ENCODE measurements at regions not wholly inside any gene's neighbourhood (a gene's known extent, or its start where the extent isn't known, plus 50 kb on each side); places are given as distances from the start of the nearest gene placed in this dataset.

GRCh38 chr5:117135851-117136250 is 561.2 kb upstream of the SEMA6A start:
- H3K9ac ChIP-seq (ENCODE audit: low read length) = no peak overlapping the region
- H3K4me2 ChIP-seq (ENCODE audit: low read length) = no peak overlapping the region
- no peaks in the 10 kb centered on the region for H3K36me3 ChIP-seq (ENCODE audit: insufficient read depth, low read length)
- H3K4me3 ChIP-seq (ENCODE audit: low read length) = no peak overlapping the region
- H3K27ac ChIP-seq (ENCODE audit: low read length) = no peak overlapping the region
- no peaks in the 10 kb centered on the region for H3K79me2 ChIP-seq (replicated peaks; ENCODE audit: insufficient read depth, low read length)
- no peaks in the 10 kb centered on the region for H3F3A ChIP-seq (ENCODE audit: insufficient read depth, low read length, poor library complexity, severe bottlenecking)
- H3K27me3 ChIP-seq (ENCODE audit: insufficient read depth, low read depth, low read length) = no peaks in the 10 kb centered on the region
- no peak overlapping the region for H2AFZ ChIP-seq (ENCODE audit: low read depth, low read length)
- H4K20me1 ChIP-seq (ENCODE audit: insufficient read depth) = no peaks in the 10 kb centered on the region
- no peaks in the 10 kb centered on the region for H3K9me2 ChIP-seq (ENCODE audit: insufficient read depth, low read length)
- TF ChIP-seq TAF1 (IDR thresholded peaks at IDR 0.05; ENCODE audit: low read depth) (no peak), EP300 (conservative IDR thresholded peaks at IDR 0.05; ENCODE audit: poor library complexity, severe bottlenecking) (no peak), SMC3 (conservative IDR thresholded peaks at IDR 0.05; ENCODE audit: poor library complexity) (no peak), POLR2AphosphoS5 (IDR thresholded peaks at IDR 0.05) (no peak), RAD21 (conservative IDR thresholded peaks at IDR 0.05) (no peak), MXI1 (conservative IDR thresholded peaks at IDR 0.05; ENCODE audit: poor library complexity, severe bottlenecking) (no peak), CTCF (IDR thresholded peaks at IDR 0.05; ENCODE audit: poor library complexity, severe bottlenecking) (no peak), EZH2 (IDR thresholded peaks at IDR 0.05; ENCODE audit: borderline replicate concordance, insufficient read depth, low read length, poor library complexity, severe bottlenecking) (no peak)
- TF ChIP-seq, protein P1, sequence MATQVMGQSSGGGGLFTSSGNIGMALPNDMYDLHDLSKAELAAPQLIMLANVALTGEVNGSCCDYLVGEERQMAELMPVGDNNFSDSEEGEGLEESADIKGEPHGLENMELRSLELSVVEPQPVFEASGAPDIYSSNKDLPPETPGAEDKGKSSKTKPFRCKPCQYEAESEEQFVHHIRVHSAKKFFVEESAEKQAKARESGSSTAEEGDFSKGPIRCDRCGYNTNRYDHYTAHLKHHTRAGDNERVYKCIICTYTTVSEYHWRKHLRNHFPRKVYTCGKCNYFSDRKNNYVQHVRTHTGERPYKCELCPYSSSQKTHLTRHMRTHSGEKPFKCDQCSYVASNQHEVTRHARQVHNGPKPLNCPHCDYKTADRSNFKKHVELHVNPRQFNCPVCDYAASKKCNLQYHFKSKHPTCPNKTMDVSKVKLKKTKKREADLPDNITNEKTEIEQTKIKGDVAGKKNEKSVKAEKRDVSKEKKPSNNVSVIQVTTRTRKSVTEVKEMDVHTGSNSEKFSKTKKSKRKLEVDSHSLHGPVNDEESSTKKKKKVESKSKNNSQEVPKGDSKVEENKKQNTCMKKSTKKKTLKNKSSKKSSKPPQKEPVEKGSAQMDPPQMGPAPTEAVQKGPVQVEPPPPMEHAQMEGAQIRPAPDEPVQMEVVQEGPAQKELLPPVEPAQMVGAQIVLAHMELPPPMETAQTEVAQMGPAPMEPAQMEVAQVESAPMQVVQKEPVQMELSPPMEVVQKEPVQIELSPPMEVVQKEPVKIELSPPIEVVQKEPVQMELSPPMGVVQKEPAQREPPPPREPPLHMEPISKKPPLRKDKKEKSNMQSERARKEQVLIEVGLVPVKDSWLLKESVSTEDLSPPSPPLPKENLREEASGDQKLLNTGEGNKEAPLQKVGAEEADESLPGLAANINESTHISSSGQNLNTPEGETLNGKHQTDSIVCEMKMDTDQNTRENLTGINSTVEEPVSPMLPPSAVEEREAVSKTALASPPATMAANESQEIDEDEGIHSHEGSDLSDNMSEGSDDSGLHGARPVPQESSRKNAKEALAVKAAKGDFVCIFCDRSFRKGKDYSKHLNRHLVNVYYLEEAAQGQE (IDR thresholded peaks at IDR 0.05; ENCODE audit: borderline replicate concordance) = no peak
- no peaks in the 10 kb centered on the region for H3K9me3 ChIP-seq (ENCODE audit: low read length)

GRCh38 chr5:117133198-117133597 is 558.6 kb upstream of the SEMA6A start:
- Histone ChIP-seq H3K27me3 (ENCODE audit: insufficient read depth, low read depth, low read length) (no peaks in the 10 kb centered on the region), H3K9me3 (ENCODE audit: low read length) (no peaks in the 10 kb centered on the region), H3K9ac (ENCODE audit: low read length) (no peak overlapping the region), H3K4me2 (ENCODE audit: low read length) (no peak overlapping the region), H3F3A (ENCODE audit: insufficient read depth, low read length, poor library complexity, severe bottlenecking) (no peaks in the 10 kb centered on the region), H3K36me3 (ENCODE audit: insufficient read depth, low read length) (no peaks in the 10 kb centered on the region), H3K4me3 (ENCODE audit: low read length) (no peak overlapping the region), H4K20me1 (ENCODE audit: insufficient read depth) (no peaks in the 10 kb centered on the region), H2AFZ (ENCODE audit: low read depth, low read length) (no peak overlapping the region), H3K9me2 (ENCODE audit: insufficient read depth, low read length) (no peaks in the 10 kb centered on the region), H3K27ac (ENCODE audit: low read length) (no peak overlapping the region), H3K79me2 (replicated peaks; ENCODE audit: insufficient read depth, low read length) (no peaks in the 10 kb centered on the region)
- TF ChIP-seq MXI1 (conservative IDR thresholded peaks at IDR 0.05; ENCODE audit: poor library complexity, severe bottlenecking) (no peak), CTCF (IDR thresholded peaks at IDR 0.05; ENCODE audit: poor library complexity, severe bottlenecking) (no peak), TAF1 (IDR thresholded peaks at IDR 0.05; ENCODE audit: low read depth) (no peak), EZH2 (IDR thresholded peaks at IDR 0.05; ENCODE audit: borderline replicate concordance, insufficient read depth, low read length, poor library complexity, severe bottlenecking) (no peak), EP300 (conservative IDR thresholded peaks at IDR 0.05; ENCODE audit: poor library complexity, severe bottlenecking) (no peak), SMC3 (conservative IDR thresholded peaks at IDR 0.05; ENCODE audit: poor library complexity) (no peak), RAD21 (conservative IDR thresholded peaks at IDR 0.05) (no peak), POLR2AphosphoS5 (IDR thresholded peaks at IDR 0.05) (no peak)
- TF ChIP-seq, protein P1 (IDR thresholded peaks at IDR 0.05; ENCODE audit: borderline replicate concordance) = no peak
